GM18870 (cell line): ENCODE measurements at regions not wholly inside any gene's neighbourhood (a gene's known extent, or its start where the extent isn't known, plus 50 kb on each side); places are given as distances from the start of the nearest gene placed in this dataset.
"Not testable (repeated sequence)": the region's sequence is repeated elsewhere in the genome, so short reads cannot be mapped to it uniquely, and the experiment has no call there.

Experiments used
- ATAC-seq: cut with Tn5 transposase; IDR thresholded peaks from one replicate; pipeline ENCODE4 v1.9.1; 2021; ENCODE audit warnings: moderate library complexity; ENCODE audit not compliant: unreplicated experiment

GRCh38 chr3:145197051-145197820, 963.7 kb downstream of the PLOD2 start:
- no peak for ATAC-seq

GRCh38 chr3:145197821-145198220, 963.2 kb downstream of the PLOD2 start:
- ATAC-seq: no peak

GRCh38 chr3:145209561-145209960, 951.4 kb downstream of the PLOD2 start:
- ATAC-seq: no peak

- ATAC-seq: no peak
These were observed 941.4 kb downstream of the PLOD2 start for GRCh38 chr3:145219355-145220235.

- ATAC-seq: no peak
These were observed 936.1 kb downstream of the PLOD2 start for GRCh38 chr3:145224886-145225285.

- ATAC-seq: no peak
These were observed 917.1 kb downstream of the PLOD2 start for GRCh38 chr3:145243875-145244274.

- no peak for ATAC-seq
These were observed 916.7 kb downstream of the PLOD2 start for GRCh38 chr3:145244327-145244726.

GRCh38 chr3:145246291-145246690, 914.7 kb downstream of the PLOD2 start:
- no peak for ATAC-seq

GRCh38 chr3:145248928-145249327, 912.1 kb downstream of the PLOD2 start:
- ATAC-seq: no peak

- ATAC-seq: no peak
These were observed 909.7 kb downstream of the PLOD2 start for GRCh38 chr3:145251311-145251710.

GRCh38 chr3:145257967-145258366, 903.0 kb downstream of the PLOD2 start:
- ATAC-seq: not testable (repeated sequence)

GRCh38 chr3:145259166-145259880, 901.7 kb downstream of the PLOD2 start:
- ATAC-seq: no peak

- ATAC-seq: not testable (repeated sequence)
These were observed 897.5 kb downstream of the PLOD2 start for GRCh38 chr3:145263458-145263857.

GRCh38 chr3:145266368-145266767, 894.6 kb downstream of the PLOD2 start:
- no peak for ATAC-seq

- no peak for ATAC-seq
These were observed 891.9 kb downstream of the PLOD2 start for GRCh38 chr3:145269106-145269505.

GRCh38 chr3:145272684-145273083, 888.3 kb downstream of the PLOD2 start:
- ATAC-seq: no peak

GRCh38 chr3:145282505-145282904, 878.5 kb downstream of the PLOD2 start:
- ATAC-seq: no peak

GRCh38 chr3:145286937-145287336, 874.0 kb downstream of the PLOD2 start:
- peak; percentile 94 for ATAC-seq

- no peak for ATAC-seq
These were observed 871.0 kb downstream of the PLOD2 start for GRCh38 chr3:145290010-145290409.

GRCh38 chr3:145294572-145294971, 866.4 kb downstream of the PLOD2 start:
- ATAC-seq: no peak

- ATAC-seq: no peak
These were observed 853.7 kb downstream of the PLOD2 start for GRCh38 chr3:145307272-145307671.
